GM12874 (cell line): ENCODE measurements at regions not wholly inside any gene's neighbourhood (a gene's known extent, or its start where the extent isn't known, plus 50 kb on each side); places are given as distances from the start of the nearest gene placed in this dataset.

Source experiments
- CTCF ChIP-seq: IDR thresholded peaks from 2 replicates; pipeline ENCODE4 v1.5.1; 2011; ENCODE audit warnings: low read depth, mild to moderate bottlenecking, control low read depth, low read length, moderate library complexity; ENCODE audit not compliant: insufficient read depth

- no peak for TF ChIP-seq CTCF
Measured at GRCh38 chr20:63071541-63072181, 64.9 kb upstream of the BHLHE23 start.

GRCh38 chr20:63070771-63071540 is 64.2 kb upstream of the BHLHE23 start:
- TF ChIP-seq CTCF, result no peak

GRCh38 chr20:63070301-63070625 is 63.5 kb upstream of the BHLHE23 start:
- no peak for TF ChIP-seq CTCF

GRCh38 chr20:63068711-63069367 is 62.1 kb upstream of the BHLHE23 start:
- TF ChIP-seq CTCF, result no peak

- TF ChIP-seq CTCF, result no peak
Measured at GRCh38 chr20:63067721-63068560, 61.2 kb upstream of the BHLHE23 start.

GRCh38 chr20:63067266-63067635 is 60.5 kb upstream of the BHLHE23 start:
- TF ChIP-seq CTCF, result no peak

GRCh38 chr20:63066506-63067265 is 59.9 kb upstream of the BHLHE23 start:
- TF ChIP-seq CTCF, result no peak
